HG03108 (cell line): ENCODE measurements at regions not wholly inside any gene's neighbourhood (a gene's known extent, or its start where the extent isn't known, plus 50 kb on each side); places are given as distances from the start of the nearest gene placed in this dataset.
"Not testable (repeated sequence)": the region's sequence is repeated elsewhere in the genome, so short reads cannot be mapped to it uniquely, and the experiment has no call there.

Experiments used
- ATAC-seq: cut with Tn5 transposase; IDR thresholded peaks from one replicate; pipeline ENCODE4 v1.9.1; 2021; ENCODE audit warnings: moderate library complexity; ENCODE audit not compliant: unreplicated experiment

GRCh38 chrX:13518126-13518525, 51.3 kb upstream of the EGFL6 start:
- no peak for ATAC-seq

GRCh38 chrX:13515211-13515930, 54.0 kb upstream of the EGFL6 start:
- no peak for ATAC-seq

- no peak for ATAC-seq
Observed at GRCh38 chrX:13511944-13512330, 57.5 kb upstream of the EGFL6 start.

- no peak for ATAC-seq
Observed at GRCh38 chrX:13511241-13511943, 58.0 kb upstream of the EGFL6 start.

- ATAC-seq = no peak
Observed at GRCh38 chrX:13507893-13508292, 61.5 kb upstream of the EGFL6 start.

GRCh38 chrX:13506574-13506973, 62.8 kb upstream of the EGFL6 start:
- ATAC-seq = no peak

GRCh38 chrX:13502590-13502989, 66.8 kb upstream of the EGFL6 start:
- ATAC-seq = no peak

DNA sequence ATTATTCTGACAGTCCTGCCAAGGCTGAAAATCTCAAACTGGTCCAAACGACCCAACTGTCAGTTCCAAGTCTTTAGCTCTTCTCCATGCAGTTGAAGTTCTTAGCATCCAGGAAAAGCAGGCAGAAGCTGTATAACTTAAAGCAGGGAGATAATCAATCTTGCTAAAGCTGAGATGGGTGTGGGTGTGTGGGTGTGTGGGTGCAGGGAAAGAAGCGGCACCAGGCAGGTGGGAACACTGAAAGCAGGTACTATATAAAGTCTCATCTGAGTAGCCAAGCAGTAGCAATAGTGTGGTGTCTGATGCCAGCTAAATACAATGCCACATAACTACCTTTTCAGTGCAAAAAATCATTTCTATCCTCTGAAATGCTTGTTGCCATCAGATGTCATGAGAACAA, 69.7 kb upstream of the EGFL6 start:
- ATAC-seq = no peak

GRCh38 chrX:13498238-13498637, 71.2 kb upstream of the EGFL6 start:
- no peak for ATAC-seq

GRCh38 chrX:13495232-13495631, 74.2 kb upstream of the EGFL6 start:
- ATAC-seq = no peak

GRCh38 chrX:13494562-13494961, 74.8 kb upstream of the EGFL6 start:
- ATAC-seq = no peak

DNA sequence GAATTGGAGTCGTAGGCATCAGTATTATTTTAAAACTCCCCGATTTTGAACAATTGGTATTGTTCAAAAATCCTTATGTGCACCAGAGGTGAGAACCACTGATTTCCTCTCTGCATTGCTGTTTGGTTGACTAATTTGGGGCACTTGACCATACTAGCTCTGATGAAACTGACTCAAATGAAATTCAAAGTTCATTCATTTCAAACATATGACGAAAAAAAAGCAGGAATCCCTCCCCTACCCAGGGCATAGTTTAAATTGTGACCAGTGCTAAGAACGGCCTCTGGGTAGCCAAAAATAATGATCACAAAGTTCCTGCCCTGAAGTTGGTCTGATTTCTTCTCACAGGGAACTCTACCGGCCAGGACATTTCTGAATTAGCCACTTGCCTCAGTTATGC, 75.7 kb upstream of the EGFL6 start:
- no peak for ATAC-seq

DNA sequence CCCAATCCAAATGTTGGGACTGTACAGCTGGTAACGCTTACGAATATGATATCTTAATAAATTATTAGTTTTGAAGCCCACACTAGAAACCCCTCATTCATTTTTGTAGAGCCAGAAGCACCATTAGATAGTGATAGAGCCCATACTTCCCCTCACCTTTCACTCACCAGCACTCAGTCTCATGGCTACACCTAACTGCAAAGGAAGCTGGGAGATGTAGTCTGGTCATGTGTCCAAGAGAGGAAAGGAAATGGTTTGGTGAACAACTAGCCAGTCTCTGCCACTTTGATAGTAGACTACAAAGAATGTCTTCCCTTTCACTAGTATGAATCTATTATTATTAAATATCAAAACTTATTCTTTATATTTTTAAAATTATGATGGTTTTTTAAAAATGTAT, 77.1 kb upstream of the EGFL6 start:
- no peak for ATAC-seq

DNA sequence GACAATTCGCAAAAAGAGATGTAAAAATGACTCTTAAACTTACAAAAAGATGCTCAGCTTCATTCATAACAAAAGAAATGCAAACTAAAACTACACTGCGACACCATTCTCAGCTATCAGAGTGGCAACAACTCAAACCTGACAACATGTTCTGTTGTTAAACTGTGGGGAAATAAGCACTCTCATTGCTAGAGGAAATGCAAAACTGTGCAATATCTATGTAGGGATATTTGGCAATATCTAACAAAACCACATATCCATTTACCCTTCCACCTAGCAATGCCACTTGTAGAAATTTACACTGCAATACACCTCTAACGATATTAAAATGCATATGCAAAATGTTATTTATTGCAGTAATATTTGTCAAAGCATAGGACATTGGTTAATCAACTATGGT, 78.3 kb upstream of the EGFL6 start:
- no peak for ATAC-seq

DNA sequence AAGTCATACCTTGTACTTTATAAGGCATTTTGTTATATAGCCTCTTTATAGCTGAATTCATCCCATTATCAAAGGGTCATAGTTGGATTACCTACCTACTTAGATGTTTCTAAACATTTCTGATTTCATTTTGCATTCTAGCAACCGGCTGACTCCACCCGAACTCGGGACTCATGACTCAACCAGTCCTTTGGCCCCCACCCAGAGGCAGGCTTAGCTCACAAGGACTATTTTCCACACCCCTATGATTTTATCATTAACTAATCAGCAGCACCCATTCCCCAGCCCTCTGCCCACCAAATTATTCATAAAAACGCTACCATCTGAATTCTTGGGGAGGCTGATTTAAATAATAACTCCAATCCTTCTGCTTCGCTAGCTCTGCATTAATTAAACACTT, 79.9 kb upstream of the EGFL6 start:
- no peak for ATAC-seq

- peak; percentile 63 for ATAC-seq
Observed at GRCh38 chrX:13487731-13488505, 81.5 kb upstream of the EGFL6 start.

GRCh38 chrX:13485167-13485566, 84.2 kb upstream of the EGFL6 start:
- no peak for ATAC-seq

GRCh38 chrX:13483773-13484172, 85.6 kb upstream of the EGFL6 start:
- no peak for ATAC-seq

- no peak for ATAC-seq
Observed at GRCh38 chrX:13482746-13483541, 86.5 kb upstream of the EGFL6 start.

- ATAC-seq = not testable (repeated sequence)
Observed at GRCh38 chrX:13480780-13481179, 88.6 kb upstream of the EGFL6 start.

- ATAC-seq = no peak
Observed at GRCh38 chrX:13479452-13479813, 90.0 kb upstream of the EGFL6 start.
